ENCODE measurements at regions not wholly inside any gene's neighbourhood (a gene's known extent, or its start where the extent isn't known, plus 50 kb on each side); places are given as distances from the start of the nearest gene placed in this dataset.
"Not testable (repeated sequence)": the region's sequence is repeated elsewhere in the genome, so short reads cannot be mapped to it uniquely, and the experiment has no call there.

DNA sequence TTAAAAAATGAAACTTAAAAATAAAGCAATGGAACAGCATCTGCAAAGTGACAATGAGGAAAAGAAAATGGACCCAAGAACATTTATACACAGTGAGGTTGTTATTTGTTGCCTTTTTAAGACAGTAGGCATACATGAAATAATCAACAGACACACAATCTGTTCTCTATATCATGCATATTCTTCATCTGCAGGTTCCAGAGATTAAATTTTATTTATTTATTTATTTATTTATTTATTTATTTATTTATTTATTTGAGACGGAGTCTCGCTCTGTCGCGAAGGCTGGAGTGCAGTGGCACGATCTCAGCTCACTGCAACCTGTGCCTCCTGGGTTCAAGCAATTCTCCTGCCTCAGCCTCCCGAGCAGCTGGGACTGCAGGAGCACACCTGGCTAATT is 114.4 kb upstream of the ATP2B1 start:
- not testable (repeated sequence) for FAIRE-seq; DNase-seq; H3K36me3 ChIP-seq (ENCODE audit: control insufficient read depth in 3 of 3, insufficient read depth in 2 of 3, low read depth in 1 of 3, low read length in 3 of 3); H3K9me3 ChIP-seq (ENCODE audit: control insufficient read depth in 2 of 2, insufficient read depth in 1 of 2, low read depth in 1 of 2, low read length in 1 of 2); H3K27me3 ChIP-seq (ENCODE audit: control insufficient read depth in 3 of 3, insufficient read depth in 3 of 3, low read length in 3 of 3); H3K4me1 ChIP-seq (ENCODE audit: control insufficient read depth in 3 of 3, insufficient read depth in 2 of 3, low read depth in 1 of 3, low read length in 2 of 3); H3K27ac ChIP-seq (ENCODE audit: low read depth in 1 of 3, low read length in 2 of 3); H3K4me3 ChIP-seq (ENCODE audit: low read depth in 1 of 3, low read length in 3 of 3)
- 92 to 100% (median 97%) methylated on average over 6 of the region's 6 CpGs for WGBS, 3 donors

DNA sequence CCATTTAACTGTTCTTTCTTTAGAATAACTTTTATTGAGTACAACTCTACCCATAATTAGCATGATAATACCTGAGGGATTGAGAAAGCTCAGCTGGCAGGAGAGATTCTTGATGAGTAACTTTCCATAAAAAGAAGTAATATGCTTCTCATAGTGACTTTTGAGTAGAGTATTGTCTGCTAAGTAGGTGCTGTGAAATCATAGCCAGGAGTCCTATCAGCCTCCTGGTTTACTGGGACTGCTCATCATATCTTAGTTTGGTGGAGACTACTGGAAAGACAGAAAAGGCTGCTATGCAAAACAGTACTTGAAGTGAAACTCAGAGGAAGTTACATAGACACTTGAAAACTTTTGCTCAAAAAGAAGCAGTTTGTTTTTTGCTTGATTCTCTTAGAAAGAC is 113.3 kb upstream of the ATP2B1 start:
- H3K27me3 ChIP-seq (ENCODE audit: control insufficient read depth in 3 of 3, insufficient read depth in 3 of 3, low read length in 3 of 3) = no peaks in the 10 kb centered on the region
- peaks cover 0 to 6% (median 0%) of the 10 kb centered on the region in 3 donors for H3K4me1 ChIP-seq (ENCODE audit: control insufficient read depth in 3 of 3, insufficient read depth in 2 of 3, low read depth in 1 of 3, low read length in 2 of 3)
- H3K36me3 ChIP-seq (ENCODE audit: control insufficient read depth in 3 of 3, insufficient read depth in 2 of 3, low read depth in 1 of 3, low read length in 3 of 3) = no peaks in the 10 kb centered on the region
- H3K4me3 ChIP-seq (ENCODE audit: low read depth in 1 of 3, low read length in 3 of 3) = no peak overlapping the region
- H3K9me3 ChIP-seq (ENCODE audit: control insufficient read depth in 2 of 2, insufficient read depth in 1 of 2, low read depth in 1 of 2, low read length in 1 of 2) = no peaks in the 10 kb centered on the region
- FAIRE-seq (no peak), DNase-seq (no peak)
- no peak overlapping the region for H3K27ac ChIP-seq (ENCODE audit: low read depth in 1 of 3, low read length in 2 of 3)

- no peak overlapping the region for H3K4me3 ChIP-seq (ENCODE audit: low read depth in 1 of 3, low read length in 3 of 3)
- no peak overlapping the region for H3K27ac ChIP-seq (ENCODE audit: low read depth in 1 of 3, low read length in 2 of 3)
- 42 to 55% (median 44%) methylated on average over 2 of the region's 2 CpGs for WGBS, 3 donors
- no peak for DNase-seq
- H3K4me1 ChIP-seq (ENCODE audit: control insufficient read depth in 3 of 3, insufficient read depth in 2 of 3, low read depth in 1 of 3, low read length in 2 of 3) = no peaks in the 10 kb centered on the region
- no peaks in the 10 kb centered on the region for H3K27me3 ChIP-seq (ENCODE audit: control insufficient read depth in 3 of 3, insufficient read depth in 3 of 3, low read length in 3 of 3)
- no peak for FAIRE-seq
- no peaks in the 10 kb centered on the region for H3K9me3 ChIP-seq (ENCODE audit: control insufficient read depth in 2 of 2, insufficient read depth in 1 of 2, low read depth in 1 of 2, low read length in 1 of 2)
- no peaks in the 10 kb centered on the region for H3K36me3 ChIP-seq (ENCODE audit: control insufficient read depth in 3 of 3, insufficient read depth in 2 of 3, low read depth in 1 of 3, low read length in 3 of 3)
Measured at GRCh38 chr12:89817501-89818226, 109.0 kb upstream of the ATP2B1 start.

GRCh38 chr12:89815225-89815624 is 106.6 kb upstream of the ATP2B1 start:
- WGBS, 3 donors = 91 to 96% (median 95%) methylated on average over 3 of the region's 3 CpGs
- FAIRE-seq = no peak
- H3K36me3 ChIP-seq (ENCODE audit: control insufficient read depth in 3 of 3, insufficient read depth in 2 of 3, low read depth in 1 of 3, low read length in 3 of 3) = no peaks in the 10 kb centered on the region

DNA sequence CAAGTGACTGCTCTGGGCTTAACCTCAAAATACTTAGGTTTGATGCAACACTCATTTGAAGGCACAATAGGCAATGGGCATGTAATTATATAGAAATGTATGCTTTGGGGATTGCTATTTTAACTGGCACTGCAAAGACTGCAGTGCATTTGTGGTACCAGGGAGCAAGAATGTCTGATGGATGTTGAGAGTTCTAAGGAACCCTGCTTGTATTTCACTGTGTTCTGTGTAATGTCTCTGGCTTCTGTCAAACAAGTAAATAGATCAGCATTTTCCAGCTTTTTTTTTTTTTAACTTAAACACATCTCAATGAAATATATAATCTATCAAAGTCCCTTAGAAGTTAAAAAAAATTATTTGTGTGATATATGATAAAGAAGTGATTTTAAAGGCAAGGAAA is 94.8 kb upstream of the ATP2B1 start:
- DNase-seq = no peak
- FAIRE-seq = no peak
- Histone ChIP-seq H3K27me3 (ENCODE audit: control insufficient read depth in 3 of 3, insufficient read depth in 3 of 3, low read length in 3 of 3) (no peaks in the 10 kb centered on the region), H3K27ac (ENCODE audit: low read depth in 1 of 3, low read length in 2 of 3) (no peak overlapping the region), H3K36me3 (ENCODE audit: control insufficient read depth in 3 of 3, insufficient read depth in 2 of 3, low read depth in 1 of 3, low read length in 3 of 3) (no peaks in the 10 kb centered on the region), H3K9me3 (ENCODE audit: control insufficient read depth in 2 of 2, insufficient read depth in 1 of 2, low read depth in 1 of 2, low read length in 1 of 2) (no peaks in the 10 kb centered on the region), H3K4me3 (ENCODE audit: low read depth in 1 of 3, low read length in 3 of 3) (no peak overlapping the region), H3K4me1 (ENCODE audit: control insufficient read depth in 3 of 3, insufficient read depth in 2 of 3, low read depth in 1 of 3, low read length in 2 of 3) (no peaks in the 10 kb centered on the region)

More at GRCh38 chr12:89815225-89815624, 106.6 kb upstream of the ATP2B1 start:
- Histone ChIP-seq H3K9me3 (ENCODE audit: control insufficient read depth in 2 of 2, insufficient read depth in 1 of 2, low read depth in 1 of 2, low read length in 1 of 2) (no peaks in the 10 kb centered on the region), H3K4me1 (ENCODE audit: control insufficient read depth in 3 of 3, insufficient read depth in 2 of 3, low read depth in 1 of 3, low read length in 2 of 3) (no peaks in the 10 kb centered on the region), H3K27ac (ENCODE audit: low read depth in 1 of 3, low read length in 2 of 3) (no peak overlapping the region), H3K4me3 (ENCODE audit: low read depth in 1 of 3, low read length in 3 of 3) (no peak overlapping the region), H3K27me3 (ENCODE audit: control insufficient read depth in 3 of 3, insufficient read depth in 3 of 3, low read length in 3 of 3) (no peaks in the 10 kb centered on the region)
- no peak for DNase-seq

DNA sequence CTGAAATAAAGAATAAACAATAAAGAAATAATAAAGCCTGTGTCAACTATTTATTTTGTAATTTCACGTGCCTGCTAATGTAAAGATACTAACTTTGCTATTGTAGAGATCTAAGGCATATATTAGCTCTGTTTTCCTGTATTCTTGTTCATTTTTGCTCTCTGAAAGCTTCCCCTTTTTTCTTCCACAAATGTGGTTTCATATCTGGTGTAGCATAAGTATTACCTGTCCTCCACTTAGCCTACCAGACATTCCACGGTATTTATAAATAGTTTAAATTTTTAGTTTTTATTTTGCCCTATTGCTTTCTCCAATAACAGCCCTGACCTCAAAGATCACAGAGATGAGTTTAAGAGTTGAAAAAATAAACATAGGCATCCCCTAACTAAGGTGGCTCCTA is 92.6 kb upstream of the ATP2B1 start:
- H3K4me3 ChIP-seq (ENCODE audit: low read depth in 1 of 3, low read length in 3 of 3) = no peak overlapping the region
- H3K27me3 ChIP-seq (ENCODE audit: control insufficient read depth in 3 of 3, insufficient read depth in 3 of 3, low read length in 3 of 3) = no peaks in the 10 kb centered on the region
- no peaks in the 10 kb centered on the region for H3K36me3 ChIP-seq (ENCODE audit: control insufficient read depth in 3 of 3, insufficient read depth in 2 of 3, low read depth in 1 of 3, low read length in 3 of 3)
- FAIRE-seq (no peak), DNase-seq (no peak)
- H3K9me3 ChIP-seq (ENCODE audit: control insufficient read depth in 2 of 2, insufficient read depth in 1 of 2, low read depth in 1 of 2, low read length in 1 of 2) = no peaks in the 10 kb centered on the region
- no peaks in the 10 kb centered on the region for H3K4me1 ChIP-seq (ENCODE audit: control insufficient read depth in 3 of 3, insufficient read depth in 2 of 3, low read depth in 1 of 3, low read length in 2 of 3)
- 72 to 88% (median 79%) methylated on average over 2 of the region's 2 CpGs for WGBS, 3 donors
- no peak overlapping the region for H3K27ac ChIP-seq (ENCODE audit: low read depth in 1 of 3, low read length in 2 of 3)

DNA sequence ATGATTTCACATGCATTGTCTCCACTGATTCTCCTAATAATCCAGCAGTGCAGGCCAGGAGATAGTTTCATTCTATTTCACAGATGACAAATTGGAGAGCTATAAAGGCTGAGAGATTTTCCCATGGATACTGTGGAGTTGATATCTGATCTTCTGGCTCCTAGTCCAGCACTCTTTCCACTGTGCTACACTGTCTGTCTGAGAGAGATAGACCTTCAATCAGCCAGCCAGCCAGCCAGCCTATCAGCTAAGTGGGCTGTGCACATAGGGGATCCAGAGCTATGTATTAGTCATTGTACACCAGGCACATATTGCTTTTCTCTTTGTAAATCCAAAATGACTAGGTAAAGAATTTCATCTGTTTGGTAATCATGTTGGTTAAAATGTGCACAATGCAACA is 91.8 kb upstream of the ATP2B1 start:
- FAIRE-seq (no peak), DNase-seq (no peak)
- Histone ChIP-seq H3K4me3 (ENCODE audit: low read depth in 1 of 3, low read length in 3 of 3) (no peak overlapping the region), H3K36me3 (ENCODE audit: control insufficient read depth in 3 of 3, insufficient read depth in 2 of 3, low read depth in 1 of 3, low read length in 3 of 3) (no peaks in the 10 kb centered on the region), H3K4me1 (ENCODE audit: control insufficient read depth in 3 of 3, insufficient read depth in 2 of 3, low read depth in 1 of 3, low read length in 2 of 3) (no peaks in the 10 kb centered on the region), H3K27me3 (ENCODE audit: control insufficient read depth in 3 of 3, insufficient read depth in 3 of 3, low read length in 3 of 3) (no peaks in the 10 kb centered on the region), H3K9me3 (ENCODE audit: control insufficient read depth in 2 of 2, insufficient read depth in 1 of 2, low read depth in 1 of 2, low read length in 1 of 2) (no peaks in the 10 kb centered on the region), H3K27ac (ENCODE audit: low read depth in 1 of 3, low read length in 2 of 3) (no peak overlapping the region)

DNA sequence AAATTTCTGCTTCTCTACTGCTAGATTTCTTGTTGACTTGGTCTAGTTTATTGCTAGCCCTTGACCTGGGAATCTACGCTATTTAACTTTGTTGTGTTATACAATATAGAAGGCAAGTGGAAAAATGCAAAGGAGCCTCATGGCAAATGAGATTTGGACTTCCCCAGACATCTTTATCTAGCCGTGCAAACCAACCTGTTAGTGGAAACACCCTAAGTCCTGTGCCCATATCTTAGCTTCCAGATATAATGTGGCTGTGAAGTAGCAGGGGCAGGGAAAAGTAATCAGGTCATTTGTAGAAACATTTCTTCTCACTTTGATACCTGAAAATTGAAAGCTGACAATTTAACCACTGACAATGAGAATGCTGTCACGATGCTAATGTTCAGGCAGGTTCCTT is 90.7 kb upstream of the ATP2B1 start:
- no peaks in the 10 kb centered on the region for H3K36me3 ChIP-seq (ENCODE audit: control insufficient read depth in 3 of 3, insufficient read depth in 2 of 3, low read depth in 1 of 3, low read length in 3 of 3)
- no peak overlapping the region for H3K4me3 ChIP-seq (ENCODE audit: low read depth in 1 of 3, low read length in 3 of 3)
- H3K9me3 ChIP-seq (ENCODE audit: control insufficient read depth in 2 of 2, insufficient read depth in 1 of 2, low read depth in 1 of 2, low read length in 1 of 2) = no peaks in the 10 kb centered on the region
- DNase-seq (no peak), FAIRE-seq (no peak)
- WGBS, 3 donors = 86 to 89% (median 87%) methylated on average over 3 of the region's 3 CpGs
- no peak overlapping the region for H3K27ac ChIP-seq (ENCODE audit: low read depth in 1 of 3, low read length in 2 of 3)
- H3K4me1 ChIP-seq (ENCODE audit: control insufficient read depth in 3 of 3, insufficient read depth in 2 of 3, low read depth in 1 of 3, low read length in 2 of 3) = no peaks in the 10 kb centered on the region
- H3K27me3 ChIP-seq (ENCODE audit: control insufficient read depth in 3 of 3, insufficient read depth in 3 of 3, low read length in 3 of 3) = no peaks in the 10 kb centered on the region

GRCh38 chr12:89797436-89797835 is 88.8 kb upstream of the ATP2B1 start:
- 89 to 95% (median 95%) methylated on average over 2 of the region's 2 CpGs for WGBS, 3 donors
- no peaks in the 10 kb centered on the region for H3K4me1 ChIP-seq (ENCODE audit: control insufficient read depth in 3 of 3, insufficient read depth in 2 of 3, low read depth in 1 of 3, low read length in 2 of 3)
- H3K27me3 ChIP-seq (ENCODE audit: control insufficient read depth in 3 of 3, insufficient read depth in 3 of 3, low read length in 3 of 3) = no peaks in the 10 kb centered on the region
- no peaks in the 10 kb centered on the region for H3K9me3 ChIP-seq (ENCODE audit: control insufficient read depth in 2 of 2, insufficient read depth in 1 of 2, low read depth in 1 of 2, low read length in 1 of 2)
- H3K36me3 ChIP-seq (ENCODE audit: control insufficient read depth in 3 of 3, insufficient read depth in 2 of 3, low read depth in 1 of 3, low read length in 3 of 3) = no peaks in the 10 kb centered on the region
- H3K27ac ChIP-seq (ENCODE audit: low read depth in 1 of 3, low read length in 2 of 3) = no peak overlapping the region
- H3K4me3 ChIP-seq (ENCODE audit: low read depth in 1 of 3, low read length in 3 of 3) = no peak overlapping the region
- DNase-seq (no peak), FAIRE-seq (no peak)
